IMR-90 (cell line): ENCODE measurements at regions not wholly inside any gene's neighbourhood (a gene's known extent, or its start where the extent isn't known, plus 50 kb on each side); places are given as distances from the start of the nearest gene placed in this dataset.

Experiments used
- ATAC-seq: fragments of 200-7000 bp; cut with Tn5 transposase; 2 replicates; pipeline ENCODE4 v1.9.1; 2020; ENCODE audit warnings: low read depth, mild to moderate bottlenecking, moderate library complexity
- BruUV-seq: library from RNA; stranded (reverse); fragments of 400-500 nt; replicated peaks from 2 replicates; lab custom pipeline; 2021; lab: Mats Ljungman, UMichigan
- CTCF ChIA-PET: fragments of 300-600 bp; formaldehyde crosslinking; extraction: SDS; loops from one replicate; lab custom pipeline; 2021; ENCODE audit warnings: antibody characterized with exemption; lab: Yijun Ruan, JAX
- POLR2A ChIA-PET: fragments of 300-600 bp; sonication (Branson Sonifier 250); formaldehyde crosslinking; loops from one replicate; lab custom pipeline; 2022; ENCODE audit warnings: antibody characterized with exemption; ENCODE audit not compliant: unreplicated experiment; lab: Charles Lee
- DNase-seq: peaks from one replicate; pipeline ENCODE4 v3.0.0; 2013
- H2AFZ ChIP-seq: replicated peaks from 2 replicates; pipeline ENCODE3; 2013; ENCODE audit warnings: low read length, mild to moderate bottlenecking; ENCODE audit not compliant: poor library complexity
- H2AK5ac ChIP-seq: 2 replicates; pipeline ENCODE4 v1.6.1; 2013; ENCODE audit warnings: low read depth, low read length, inconsistent platforms
- H2AK9ac ChIP-seq: replicated peaks from 2 replicates; pipeline ENCODE3; 2013; ENCODE audit warnings: mild to moderate bottlenecking, low read depth, low read length, moderate library complexity; ENCODE audit not compliant: poor library complexity
- H2BK120ac ChIP-seq: 2 replicates; pipeline ENCODE4 v1.6.1; 2013; ENCODE audit warnings: low read depth, low read length, inconsistent platforms
- H2BK15ac ChIP-seq: 3 replicates; pipeline ENCODE4 v1.6.1; 2013; ENCODE audit warnings: low read depth, low read length, inconsistent platforms
- H2BK20ac ChIP-seq: 2 replicates; pipeline ENCODE4 v1.6.1; 2013; ENCODE audit warnings: low read depth, mild to moderate bottlenecking, inconsistent platforms, low read length, moderate library complexity
- H2BK5ac ChIP-seq: 2 replicates; pipeline ENCODE4 v1.6.1; 2013; ENCODE audit warnings: mild to moderate bottlenecking, low read depth, low read length, inconsistent platforms; ENCODE audit not compliant: poor library complexity, severe bottlenecking
- H3K14ac ChIP-seq: replicated peaks from 2 replicates; pipeline ENCODE4 v1.6.1; 2013; ENCODE audit warnings: low read depth, low read length, inconsistent platforms
- H3K18ac ChIP-seq: 2 replicates; pipeline ENCODE4 v1.6.1; 2013; ENCODE audit warnings: low read depth, low read length, control low read depth
- H3K23ac ChIP-seq: 2 replicates; pipeline ENCODE4 v1.6.1; 2013; ENCODE audit warnings: low read depth, low read length, inconsistent platforms
- H3K27ac ChIP-seq: 2 replicates; pipeline ENCODE4 v1.5.1; 2013; ENCODE audit warnings: mild to moderate bottlenecking, control low read depth, low read length; ENCODE audit not compliant: insufficient read depth
- H3K27me3 ChIP-seq: 2 replicates; pipeline ENCODE4 v1.6.1; 2013; ENCODE audit warnings: low read length; ENCODE audit not compliant: control insufficient read depth, insufficient read depth
- H3K36me3 ChIP-seq: 2 replicates; pipeline ENCODE4 v1.6.1; 2013; ENCODE audit warnings: low read length, mixed read lengths; ENCODE audit not compliant: control insufficient read depth, insufficient read depth
- H3K4ac ChIP-seq: 2 replicates; pipeline ENCODE4 v1.6.1; 2013; ENCODE audit warnings: low read depth, low read length, inconsistent platforms
- H3K4me1 ChIP-seq: 2 replicates; pipeline ENCODE4 v1.6.1; 2013; ENCODE audit warnings: low read length, mixed read lengths; ENCODE audit not compliant: control insufficient read depth, insufficient read depth
- H3K4me2 ChIP-seq: 2 replicates; pipeline ENCODE4 v1.6.1; 2013; ENCODE audit warnings: low read depth, mild to moderate bottlenecking, control low read depth, low read length, moderate library complexity
- H3K4me3 ChIP-seq: 2 replicates; pipeline ENCODE4 v1.5.1; 2013; ENCODE audit warnings: low read depth, mild to moderate bottlenecking, control low read depth, low read length, moderate library complexity; ENCODE audit not compliant: insufficient read depth
- H3K56ac ChIP-seq: 2 replicates; pipeline ENCODE4 v1.6.1; 2013; ENCODE audit warnings: low read length, inconsistent platforms; ENCODE audit not compliant: insufficient read depth; ENCODE audit errors: extremely low read depth
- H3K79me1 ChIP-seq, 2 experiments: 2 replicates each; pipeline ENCODE4 v1.6.1; 2013; ENCODE audit warnings: low read length in 2 of 2, inconsistent platforms in 1 of 2, low read depth in 1 of 2
- H3K9ac ChIP-seq: 2 replicates; pipeline ENCODE4 v1.6.1; 2013; ENCODE audit warnings: low read depth, low read length, control low read depth
- H3K9me1 ChIP-seq: 2 replicates; pipeline ENCODE4 v1.6.1; 2013; ENCODE audit warnings: low read length, inconsistent platforms; ENCODE audit not compliant: insufficient read depth
- H3K9me3 ChIP-seq: 2 replicates; pipeline ENCODE4 v1.6.1; 2013; ENCODE audit warnings: low read length; ENCODE audit not compliant: control insufficient read depth, insufficient read depth
- H4K20me1 ChIP-seq: 2 replicates; pipeline ENCODE4 v1.6.1; 2013; ENCODE audit warnings: low read length, inconsistent platforms; ENCODE audit not compliant: insufficient read depth
- H4K5ac ChIP-seq: 2 replicates; pipeline ENCODE4 v1.6.1; 2013; ENCODE audit warnings: mild to moderate bottlenecking, low read depth, low read length, control low read depth
- H4K8ac ChIP-seq, 2 experiments: 2 replicates each; pipeline ENCODE4 v1.6.1; 2013; ENCODE audit warnings: low read depth in 2 of 2, low read length in 2 of 2, control low read depth in 1 of 2, inconsistent platforms in 1 of 2
- H4K91ac ChIP-seq: 2 replicates; pipeline ENCODE4 v1.6.1; 2013; ENCODE audit warnings: low read depth, low read length, inconsistent platforms; ENCODE audit not compliant: insufficient read depth
- BHLHE40 ChIP-seq: fragments of 150-350 bp; IDR thresholded peaks from 2 replicates; pipeline ENCODE4 v1.6.1; 2016; ENCODE audit warnings: mild to moderate bottlenecking, low read depth, low read length
- CTCF ChIP-seq: conservative IDR thresholded peaks from 2 replicates; pipeline ENCODE4 v1.5.1; 2012; ENCODE audit warnings: mild to moderate bottlenecking, low read depth, low read length, improper control_type of control experiment
- MAZ ChIP-seq: IDR thresholded peaks from 2 replicates; pipeline ENCODE4 v1.6.1; 2012; ENCODE audit warnings: low read depth, mild to moderate bottlenecking, low read length, improper control_type of control experiment, moderate library complexity, borderline replicate concordance
- RCOR1 ChIP-seq: IDR thresholded peaks from 2 replicates; pipeline ENCODE4 v1.6.1; 2012; ENCODE audit warnings: mild to moderate bottlenecking, low read length, improper control_type of control experiment; ENCODE audit not compliant: insufficient replicate concordance
- USF2 ChIP-seq: fragments of 150-350 bp; IDR thresholded peaks from 2 replicates; pipeline ENCODE4 v1.6.1; 2017; ENCODE audit warnings: mild to moderate bottlenecking, antibody characterized with exemption, low read length, low read depth
- WGBS, 2 experiments: methylation state at CpG; one replicate each; pipeline versions ENCODE4 v1.1.5 to v1.1.7; 2013; ENCODE audit warnings: missing lambda C conversion rate in 2 of 2; ENCODE audit not compliant: insufficient read length in 1 of 2; ENCODE audit errors: extremely low coverage in 2 of 2; 5-methylcytosine and 5-hydroxymethylcytosine counted together
- dilution Hi-C: fragments of 300-500 bp; cut with HindIII; formaldehyde crosslinking; loops from one replicate; pipeline ENCODE4 v1.14.3; 2018; ENCODE audit warnings: low sequenced_read_pairs; ENCODE audit not compliant: unreplicated experiment
- in situ Hi-C: fragments of 300-500 bp; cut with MboI; formaldehyde crosslinking; loops from 3 replicates; pipeline ENCODE4 v1.14.3; 2019; ENCODE audit warnings: low sequenced_read_pairs, inconsistent platforms, mixed read lengths
- intact Hi-C: fragments of 100-400 bp; cut with micrococcal nuclease; formaldehyde crosslinking; loops from 2 replicates; pipeline ENCODE4 v1.10.0; 2022

- DNase-seq (peak; percentile 29), ATAC-seq (no peak; the same call in 1 of the 2 replicates)
- H2AK5ac ChIP-seq: no peak overlapping the region
- dilution Hi-C loops: no loop called here
- no peak overlapping the region for H3K4me3 ChIP-seq
- no peak overlapping the region; the same call in 2 of the 3 replicates for H2BK15ac ChIP-seq
- no peaks in the 10 kb centered on the region for H3K9me1 ChIP-seq
- H3K79me1 ChIP-seq: no peaks in the 10 kb centered on the region
- TF ChIP-seq RCOR1 (no peak), CTCF (no peak), BHLHE40 (no peak), MAZ (no peak), USF2 (peak; percentile 30; the same call in 1 of the 2 replicates)
- no peak overlapping the region for H2BK5ac ChIP-seq
- POLR2A ChIA-PET: no interaction called here
- no peaks in the 10 kb centered on the region; the same call in 1 of the 2 replicates for H3K4me1 ChIP-seq
- CTCF ChIA-PET: no interaction called here
- no TSS peak for BruUV-seq
- H4K8ac ChIP-seq: no peak overlapping the region
- H3K9me3 ChIP-seq: no peaks in the 10 kb centered on the region
- no peak overlapping the region for H3K14ac ChIP-seq
- H4K5ac ChIP-seq: no peak overlapping the region
- in situ Hi-C loops: no loop called here
- no peak overlapping the region for H3K4ac ChIP-seq
- no peaks in the 10 kb centered on the region for H3K27me3 ChIP-seq
- intact Hi-C loops: no loop called here
- no CpG with 5 or more reads among the region's 4 CpGs for WGBS, 2 experiments
- no peak overlapping the region for H2BK120ac ChIP-seq
- H3K56ac ChIP-seq: 0 out of 2 replicates have a peak overlapping the region, but pooled peaks have one; percentile 6
- no peak overlapping the region for H3K27ac ChIP-seq
- H3K36me3 ChIP-seq: no peaks in the 10 kb centered on the region
- no peak overlapping the region for H2BK20ac ChIP-seq
- H3K4me2 ChIP-seq: no peak overlapping the region
- no peaks in the 10 kb centered on the region for H4K20me1 ChIP-seq
- H2AK9ac ChIP-seq: no peak overlapping the region
- no peak overlapping the region for H2AFZ ChIP-seq
- no peak overlapping the region for H3K18ac ChIP-seq
- H4K91ac ChIP-seq: no peak overlapping the region
- H3K9ac ChIP-seq: no peak overlapping the region
- no peak overlapping the region for H3K23ac ChIP-seq
These were observed 387.8 kb upstream of the LYPLAL1 start for GRCh38 chr1:218785928-218786327.
